Stimulated activated CD4-positive, alpha-beta T cell treated with anti-CD3 and anti-CD28 coated beads, Interleukin-15, amount 100 ng/mL, for 1 hour (primary cell): ENCODE measurements at regions not wholly inside any gene's neighbourhood (a gene's known extent, or its start where the extent isn't known, plus 50 kb on each side); places are given as distances from the start of the nearest gene placed in this dataset.
"Not testable (repeated sequence)": the region's sequence is repeated elsewhere in the genome, so short reads cannot be mapped to it uniquely, and the experiment has no call there.

Source experiments
- DNase-seq, 2 donors: peaks; one replicate each; pipeline ENCODE4 v3.0.0-alpha.2; 2020; ENCODE audit warnings: low read depth in 1 of 2, low spot score in 1 of 2

DNA sequence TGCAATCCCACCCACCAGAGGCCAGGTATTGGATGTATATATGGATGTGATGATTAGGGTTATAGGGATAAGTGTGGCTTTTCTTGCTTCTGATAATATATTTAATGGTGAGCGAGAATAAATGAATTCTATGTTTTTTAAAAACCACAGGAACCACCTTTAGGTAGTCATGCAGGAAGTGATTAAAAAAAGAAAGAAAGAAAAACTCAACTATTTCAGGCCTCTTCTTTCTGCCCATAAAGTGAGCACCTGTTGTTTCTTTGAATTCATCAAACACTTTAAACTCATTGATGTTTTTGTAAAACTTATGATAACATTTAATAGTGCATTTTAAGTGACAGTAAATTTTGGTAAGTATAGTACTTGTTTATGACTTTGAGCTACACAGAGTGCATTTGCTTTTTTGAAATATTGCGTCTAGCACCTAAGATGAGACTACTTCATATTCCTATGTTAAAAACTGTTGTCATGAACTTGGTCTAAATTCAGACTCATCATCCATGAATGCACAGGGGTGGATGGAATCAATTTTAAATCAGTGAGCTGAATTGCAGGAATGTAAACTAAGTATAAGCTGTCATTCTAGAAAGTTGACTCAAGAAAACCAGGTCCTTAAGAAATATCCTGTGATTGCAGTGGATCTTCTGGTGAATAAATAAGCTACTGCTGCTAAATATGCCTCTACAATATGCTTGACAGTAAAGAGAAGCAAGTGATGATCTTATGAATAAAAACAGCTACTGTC is 764.4 kb upstream of the NECTIN3 start:
- no peak for DNase-seq

DNA sequence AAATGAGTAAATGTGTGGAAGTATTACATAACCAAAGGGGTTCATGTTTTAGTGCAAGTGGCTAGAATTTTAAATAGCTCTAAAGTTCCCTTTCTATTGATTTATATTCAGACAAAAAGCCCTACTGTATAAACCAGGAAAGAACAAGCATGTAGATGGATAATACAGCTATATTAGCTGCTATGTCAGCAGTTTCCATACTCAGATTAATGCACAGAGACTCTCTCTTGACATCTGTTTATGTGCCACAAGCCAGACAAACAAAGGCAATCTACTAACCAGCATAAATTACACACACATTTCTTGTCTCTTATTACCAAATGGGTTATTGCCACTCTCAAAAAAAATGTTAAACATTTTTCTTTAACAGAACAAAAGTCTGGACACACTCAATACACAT is 760.1 kb upstream of the NECTIN3 start:
- DNase-seq, result no peak

DNA sequence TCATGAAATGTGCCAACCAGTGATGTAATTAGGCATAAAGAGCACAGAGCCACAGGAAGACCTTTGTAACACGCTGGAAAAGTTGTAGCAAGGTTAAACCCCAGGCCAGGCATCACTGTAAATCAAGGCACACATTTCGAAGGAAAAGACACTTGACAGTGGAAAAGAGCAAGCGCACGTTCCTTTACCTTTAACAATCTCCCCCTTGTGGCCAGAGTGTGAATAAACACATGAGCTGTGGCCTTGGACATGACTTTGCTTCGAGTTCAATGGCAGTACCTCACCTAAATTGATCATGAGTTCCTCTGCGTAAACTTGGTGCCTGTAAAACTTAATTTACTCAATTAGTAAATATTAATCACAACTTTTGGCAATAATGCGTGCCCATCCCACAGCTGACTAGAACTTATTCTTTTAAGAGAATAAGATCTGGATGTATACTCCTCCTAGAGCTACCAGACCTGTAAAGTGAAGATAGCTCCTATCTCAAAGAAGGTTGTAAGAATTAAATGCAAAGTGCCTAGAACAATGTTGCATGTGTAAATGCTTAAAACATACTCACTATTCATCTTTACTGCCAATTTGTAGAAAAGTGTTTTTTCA is 757.0 kb upstream of the NECTIN3 start:
- DNase-seq, result peak; percentile 3 to 28

DNA sequence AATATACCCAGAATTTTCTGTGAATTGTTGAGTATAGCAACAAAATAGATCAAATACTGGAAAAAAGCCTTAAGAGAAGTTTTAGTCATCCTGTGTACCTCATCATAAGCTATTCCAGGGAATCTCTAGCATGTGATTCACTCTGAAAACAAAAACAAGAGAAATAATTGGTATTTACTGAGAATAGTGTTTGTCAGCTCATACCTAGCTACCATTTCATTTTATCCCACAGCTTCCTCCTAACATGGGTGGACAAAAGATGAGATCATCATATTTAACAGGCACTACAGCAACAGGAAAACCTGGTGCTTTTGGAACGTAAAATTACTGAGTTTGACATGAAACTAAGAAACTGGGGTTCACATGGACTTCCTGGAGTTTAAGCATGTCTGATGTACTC is 753.5 kb upstream of the NECTIN3 start:
- no peak for DNase-seq

DNA sequence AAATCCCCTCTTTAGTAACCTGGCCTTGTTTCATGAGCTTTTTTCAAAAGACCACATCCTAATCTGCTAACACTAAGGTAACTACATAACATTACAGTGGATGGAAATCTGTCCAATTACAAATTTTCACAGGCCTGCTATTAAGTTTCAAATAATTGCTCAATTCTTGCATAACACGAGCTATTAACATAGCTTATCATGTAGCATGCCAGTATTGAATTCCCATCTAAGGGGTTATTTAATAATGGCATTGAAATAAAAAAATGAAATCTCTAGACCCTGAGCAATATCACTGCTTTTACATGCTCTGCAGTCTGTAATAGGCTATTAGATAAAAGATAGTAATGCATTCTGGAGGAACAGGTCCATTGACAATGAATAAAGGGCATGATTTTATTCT is 748.3 kb upstream of the NECTIN3 start:
- no peak for DNase-seq

DNA sequence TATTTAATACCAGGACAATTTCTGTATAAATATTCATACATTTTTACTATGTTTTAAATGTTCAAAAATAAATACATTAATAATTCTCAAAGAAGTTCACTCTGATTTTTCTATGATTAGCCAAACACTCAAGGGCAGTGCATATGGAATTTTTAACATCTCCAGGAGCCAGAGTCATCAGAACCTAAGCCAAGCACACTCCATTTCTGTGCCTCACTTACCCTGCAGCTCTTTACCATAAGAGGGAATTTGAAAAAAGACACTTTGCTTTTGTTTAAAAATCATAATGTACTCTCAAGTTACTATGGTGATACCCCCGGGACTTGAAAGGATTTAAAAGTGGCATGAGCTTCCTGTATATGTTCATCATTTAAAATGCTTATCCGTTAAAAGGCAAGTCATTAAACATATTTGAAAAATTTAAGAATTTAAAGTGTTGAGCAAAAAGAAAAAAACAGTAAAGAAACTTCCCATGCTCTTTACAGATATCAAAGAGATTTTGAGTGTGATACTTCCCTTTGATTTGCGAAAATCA is 747.4 kb upstream of the NECTIN3 start:
- DNase-seq, result no peak

DNA sequence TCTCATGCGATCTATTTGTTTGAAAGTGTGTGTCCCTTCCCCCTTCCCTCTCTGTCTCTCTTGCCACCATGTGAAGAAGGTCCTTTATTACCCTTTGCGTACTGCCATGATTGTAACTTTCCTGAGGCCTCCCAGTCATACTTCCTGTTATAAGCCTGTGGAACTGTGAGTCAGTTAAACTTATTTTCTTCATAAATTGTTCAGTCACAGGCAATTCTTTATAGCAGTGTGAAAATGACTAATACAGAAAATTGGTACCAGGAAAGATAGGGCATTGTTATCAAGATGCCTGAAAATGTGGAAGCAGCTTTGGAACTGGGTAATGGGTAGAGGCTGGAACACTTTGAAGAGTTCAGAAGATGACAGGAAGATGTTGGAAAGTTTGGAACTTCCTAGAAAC is 743.7 kb upstream of the NECTIN3 start:
- no peak for DNase-seq

DNA sequence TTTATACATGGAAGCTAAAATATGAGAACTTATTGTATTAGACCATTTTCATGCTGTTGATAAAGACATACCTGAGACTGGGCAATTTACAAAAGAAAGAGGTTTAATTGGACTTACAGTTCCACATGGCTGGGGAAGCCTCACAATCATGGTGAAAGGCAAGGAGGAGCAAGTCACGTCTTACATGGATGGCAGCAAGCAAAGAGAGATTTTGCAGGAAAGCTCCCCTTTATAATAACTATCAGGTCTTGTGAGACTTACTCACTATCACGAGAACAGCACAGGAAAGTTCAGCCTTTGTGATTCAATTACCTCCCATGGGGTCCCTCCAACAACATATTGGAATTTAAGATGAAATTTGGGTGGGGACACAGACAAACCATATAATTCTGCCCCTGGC is 740.1 kb upstream of the NECTIN3 start:
- DNase-seq, result not testable (repeated sequence)

DNA sequence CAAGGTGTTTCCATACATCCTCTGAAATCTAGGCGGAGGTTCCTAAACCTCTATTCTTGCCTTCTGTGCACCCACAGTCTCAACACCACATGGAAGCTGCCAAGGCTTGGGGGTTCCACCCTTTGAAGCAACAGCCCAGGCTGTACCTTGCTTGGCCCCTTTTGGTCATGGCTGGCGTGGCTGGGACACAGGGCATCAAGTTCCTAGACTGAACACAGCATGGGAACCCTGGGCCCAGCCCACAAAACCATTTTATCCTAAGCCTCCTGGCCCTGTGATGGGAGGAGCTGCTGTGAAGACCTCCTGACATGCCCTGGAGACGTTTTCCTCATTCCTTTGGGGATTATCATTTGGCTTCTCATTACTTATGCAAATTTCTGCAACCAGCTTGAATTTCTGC is 739.0 kb upstream of the NECTIN3 start:
- DNase-seq, result no peak

DNA sequence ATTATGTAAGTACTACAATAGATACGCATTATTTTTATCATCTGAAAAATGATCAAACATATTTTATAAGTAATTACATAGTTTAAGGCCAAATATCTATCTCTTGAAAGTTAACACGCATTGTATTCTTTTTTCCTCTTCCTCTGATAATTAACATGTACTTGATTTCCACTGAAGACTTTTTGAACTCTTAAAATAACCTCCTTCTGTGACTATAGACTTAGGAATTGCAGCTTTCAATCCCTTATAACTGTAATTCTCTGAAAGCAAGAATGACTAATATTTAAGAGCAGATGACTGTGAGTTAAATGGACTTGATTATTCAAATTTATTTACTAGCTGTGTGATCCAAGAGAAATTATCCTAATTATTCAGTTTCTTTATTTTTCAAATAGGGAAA is 730.6 kb upstream of the NECTIN3 start:
- DNase-seq, result no peak

DNA sequence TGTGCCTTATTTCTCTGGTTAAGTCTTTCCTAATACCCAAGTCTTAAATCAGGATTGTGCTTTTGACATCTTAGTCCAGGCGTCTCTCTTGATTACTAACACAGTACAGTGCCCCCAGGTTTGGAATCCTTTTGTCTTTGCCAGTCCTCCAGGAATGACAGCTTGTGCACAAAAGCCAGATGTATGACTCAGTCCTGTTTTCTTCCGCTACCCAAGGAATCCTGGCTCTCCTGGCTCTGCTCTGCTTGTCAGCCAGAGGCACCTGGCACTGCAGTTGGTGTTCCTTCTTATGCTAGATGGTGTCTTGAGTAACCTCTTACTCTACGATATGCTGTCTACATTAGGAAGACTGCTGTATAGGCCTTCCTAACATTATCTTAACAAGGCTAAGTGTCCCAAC is 728.2 kb upstream of the NECTIN3 start:
- DNase-seq, result no peak

DNA sequence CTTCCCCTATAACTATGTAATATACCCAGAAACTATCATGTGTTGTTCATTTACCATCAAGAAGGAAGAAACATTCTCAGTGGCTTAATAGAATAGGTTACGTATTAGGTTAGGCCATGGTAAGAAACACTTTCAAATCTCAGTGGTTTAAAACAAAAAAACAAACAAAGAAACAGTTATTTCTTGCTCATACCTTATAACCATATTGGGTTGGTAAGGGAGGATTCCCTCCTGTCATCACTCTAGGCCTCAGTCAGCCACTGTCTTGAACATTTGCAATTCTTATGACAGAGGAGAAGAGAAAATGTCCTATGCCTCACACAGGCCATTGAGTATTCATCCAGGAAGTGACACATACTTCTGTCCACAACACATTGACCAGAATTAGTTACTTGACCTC is 727.7 kb upstream of the NECTIN3 start:
- DNase-seq, result no peak

DNA sequence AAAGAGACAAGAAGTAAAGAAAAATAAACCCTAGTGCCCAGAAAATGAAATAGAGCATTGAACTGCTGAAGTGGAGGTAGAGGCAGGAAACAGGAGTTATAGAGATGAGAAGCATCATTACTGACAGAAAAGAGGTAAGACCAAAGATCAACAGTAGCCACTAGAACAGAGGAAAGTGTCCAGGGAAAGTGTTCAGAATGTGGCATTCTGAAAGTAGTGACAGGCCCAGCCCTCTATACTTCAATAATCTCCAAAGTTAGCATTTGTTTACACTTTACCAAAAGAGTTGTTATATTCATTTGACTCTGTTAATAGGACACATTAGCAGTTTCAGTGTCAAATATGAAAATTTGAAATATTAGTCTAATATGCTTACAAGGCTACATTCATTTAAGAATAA is 727.1 kb upstream of the NECTIN3 start:
- DNase-seq, result no peak

DNA sequence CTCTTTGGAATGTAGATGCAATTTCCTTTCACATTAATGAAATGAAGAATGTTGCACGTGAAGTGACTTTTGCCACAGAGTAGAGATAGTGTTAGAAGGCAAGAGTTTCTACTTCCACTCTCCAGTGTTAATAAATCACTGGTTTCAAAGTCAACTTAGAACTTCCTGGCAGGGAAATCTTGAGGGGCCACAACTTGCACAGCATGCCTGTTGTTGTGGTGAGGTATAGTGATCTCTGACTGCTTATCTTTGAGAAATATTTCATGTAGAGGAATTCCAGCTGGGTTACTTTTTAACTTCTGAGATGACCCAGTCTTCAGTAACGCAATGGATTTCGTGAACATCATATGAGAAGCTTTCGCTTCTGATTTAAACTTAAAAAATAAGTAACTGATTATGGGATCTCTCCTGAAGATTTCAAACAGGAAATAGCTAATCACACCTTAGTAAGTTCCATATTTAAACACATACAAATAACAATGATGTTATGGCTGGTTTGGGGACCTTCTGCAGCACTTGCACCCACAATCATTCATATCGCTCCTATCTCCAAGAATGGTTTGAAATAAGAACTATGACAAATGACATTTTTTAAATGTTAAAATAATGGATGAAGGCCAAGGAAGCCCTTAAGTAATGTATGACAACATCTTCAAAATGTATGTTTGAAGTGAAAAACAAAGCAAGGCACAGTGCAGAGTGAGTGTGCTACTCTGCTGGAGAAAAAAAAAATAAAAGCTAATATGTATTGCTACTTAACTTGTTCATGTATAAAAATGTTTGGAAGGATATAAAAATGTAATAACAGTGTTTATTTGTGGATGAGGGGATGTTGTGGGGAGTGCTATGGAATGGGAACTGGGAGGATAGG is 726.5 kb upstream of the NECTIN3 start:
- DNase-seq, result no peak

DNA sequence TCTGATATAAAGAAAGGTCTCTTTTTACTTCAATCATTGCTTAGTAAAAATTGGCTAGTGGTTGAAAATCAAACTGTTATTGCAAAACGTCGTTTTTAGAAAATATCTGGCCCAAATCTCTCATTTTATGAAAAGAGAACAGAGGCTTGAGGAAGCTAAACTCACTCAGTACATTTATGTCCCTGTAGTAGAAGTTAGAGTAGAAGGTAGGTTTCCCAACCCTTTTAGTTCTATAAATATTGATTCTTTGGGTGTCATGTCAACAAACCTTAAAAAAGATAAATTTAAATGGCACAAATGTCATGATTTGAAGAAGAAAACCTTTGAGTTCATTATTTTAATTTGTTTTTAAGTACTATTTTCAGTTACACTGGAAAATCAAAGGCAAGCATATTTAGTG is 722.3 kb upstream of the NECTIN3 start:
- DNase-seq, result no peak

DNA sequence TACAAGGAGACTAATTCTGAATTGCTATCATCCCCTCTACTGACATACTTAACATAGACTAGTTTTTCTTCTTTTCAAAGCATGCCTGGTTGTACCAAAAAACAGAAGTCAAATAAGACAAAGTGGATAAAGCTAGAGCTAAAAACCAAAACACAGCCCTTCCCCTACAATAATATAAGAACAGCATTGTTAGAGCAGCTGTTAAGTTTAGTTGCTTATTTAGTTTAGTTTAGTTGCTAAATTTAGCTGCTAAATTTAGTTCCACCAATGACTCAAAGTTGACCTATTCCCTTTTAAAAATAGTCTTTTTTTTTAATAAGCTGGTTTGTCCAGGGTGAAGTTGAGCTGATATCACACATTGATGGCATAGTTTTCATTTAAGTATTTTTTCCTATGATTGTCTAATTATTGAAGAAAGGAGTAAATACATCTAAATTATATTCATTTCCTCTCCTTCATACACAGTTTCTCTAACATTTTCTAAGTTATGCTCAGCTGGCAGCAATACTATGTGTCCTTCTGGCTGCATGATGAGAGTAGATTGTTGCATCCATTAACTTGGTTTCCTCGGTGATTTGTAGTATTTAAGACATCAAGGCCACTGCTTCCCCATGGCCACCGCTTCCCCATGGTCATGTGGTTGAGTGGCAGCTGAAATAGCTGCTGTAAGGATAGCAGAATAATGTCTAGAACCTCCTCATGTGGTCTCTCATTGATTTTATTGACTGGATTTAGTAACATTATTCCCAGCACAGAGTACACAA is 718.6 kb upstream of the NECTIN3 start:
- no peak for DNase-seq

DNA sequence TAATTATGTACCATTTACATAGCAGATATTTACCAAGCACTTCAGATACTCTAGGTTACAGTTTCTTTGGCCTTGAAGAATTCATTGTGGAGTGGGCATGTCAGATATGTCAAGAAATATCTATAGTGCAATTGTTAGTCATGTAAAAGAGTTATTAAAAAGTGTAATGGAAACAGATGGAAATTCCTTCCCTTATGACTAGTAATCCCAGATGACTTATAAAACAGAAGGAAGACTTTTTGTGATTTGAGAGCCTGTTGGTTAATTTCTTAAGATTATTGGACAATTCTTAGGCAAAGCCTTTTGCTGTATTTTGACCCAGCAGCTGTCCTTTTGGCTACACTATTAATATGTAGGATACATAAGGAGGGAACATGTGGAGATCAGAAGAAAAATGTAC is 708.9 kb upstream of the NECTIN3 start:
- DNase-seq, result no peak

DNA sequence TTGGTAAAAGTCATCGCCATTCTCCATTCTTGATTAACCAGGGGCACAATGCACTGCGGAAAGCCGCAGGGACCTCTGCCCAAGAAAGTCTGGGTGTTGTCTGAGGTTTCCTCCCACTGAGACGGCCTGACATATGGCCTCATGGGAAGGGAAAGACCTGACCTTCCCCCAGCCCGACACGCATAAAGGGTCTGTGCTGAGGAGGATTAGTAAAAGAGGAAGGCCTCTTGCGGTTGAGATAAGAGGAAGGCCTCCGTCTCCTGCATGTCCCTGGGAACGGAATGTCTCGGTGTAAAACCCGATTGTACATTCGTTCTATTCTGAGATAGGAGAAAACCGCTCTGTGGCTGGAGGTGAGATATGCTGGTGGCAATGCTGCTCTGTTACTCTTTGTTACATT is 704.3 kb upstream of the NECTIN3 start:
- not testable (repeated sequence) for DNase-seq

DNA sequence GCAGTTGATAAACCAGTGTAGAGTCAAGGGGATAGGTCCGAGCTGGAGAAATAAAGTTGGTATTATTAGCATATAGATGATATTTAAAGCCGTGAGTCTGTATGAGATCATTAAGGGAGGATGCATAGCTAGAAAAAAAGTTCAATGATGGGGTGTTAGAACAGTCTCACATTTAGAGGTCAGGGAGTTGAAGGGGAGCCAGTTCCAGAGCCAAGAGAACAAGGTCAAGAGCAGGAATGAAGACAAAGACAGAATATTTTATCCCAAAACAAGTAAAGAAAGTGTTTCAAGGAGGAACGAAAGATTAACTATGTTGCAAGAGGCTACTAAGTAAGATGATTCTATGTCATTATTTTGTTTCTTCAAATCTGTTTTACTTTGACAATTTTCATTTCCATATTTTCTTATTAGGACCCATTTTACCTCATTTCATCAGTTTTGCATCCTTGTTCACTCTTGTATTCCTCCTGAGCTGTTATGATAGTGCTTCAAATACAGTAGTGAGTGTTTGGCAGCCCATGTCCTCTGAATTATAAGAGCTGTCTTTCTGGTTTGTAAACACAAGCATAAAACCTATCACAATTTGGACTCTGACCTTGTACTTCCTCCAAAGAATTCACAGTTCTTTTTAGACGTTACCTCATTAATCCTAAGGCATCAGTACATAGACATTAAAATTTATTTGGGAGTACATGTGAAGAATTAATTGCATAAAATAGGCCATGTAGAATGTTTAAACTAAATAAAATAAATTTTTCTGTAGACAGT is 695.7 kb upstream of the NECTIN3 start:
- no peak for DNase-seq

DNA sequence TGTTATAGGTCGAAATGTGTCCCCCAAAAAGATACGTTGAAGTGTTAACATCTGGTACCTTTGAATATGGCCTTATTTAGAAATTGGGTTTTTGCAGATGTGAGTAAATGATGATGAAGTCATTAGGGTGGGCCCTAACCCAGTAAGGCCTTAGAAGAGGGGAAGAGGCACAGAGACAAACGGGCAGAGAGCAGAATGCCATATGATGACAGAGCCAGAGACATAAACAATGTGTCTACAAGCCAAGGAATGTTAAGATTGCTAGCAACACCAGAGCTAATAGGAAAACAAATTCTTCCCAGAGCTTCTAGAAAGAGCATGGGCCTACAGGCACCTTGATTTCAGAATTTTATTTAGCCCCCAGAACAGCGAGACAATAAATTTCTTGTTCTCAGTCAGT is 693.1 kb upstream of the NECTIN3 start:
- DNase-seq, result no peak
